Neural cell (in vitro differentiated cells): ENCODE measurements at regions not wholly inside any gene's neighbourhood (a gene's known extent, or its start where the extent isn't known, plus 50 kb on each side); places are given as distances from the start of the nearest gene placed in this dataset.

Source experiments
- CTCF ChIP-seq: fragments of 450-650 bp; IDR thresholded peaks from 2 replicates; pipeline ENCODE4 v1.5.1; 2014; ENCODE audit warnings: antibody characterized with exemption, mild to moderate bottlenecking, moderate library complexity; ENCODE audit not compliant: poor library complexity, severe bottlenecking
- EP300 ChIP-seq: fragments of 450-650 bp; conservative IDR thresholded peaks from 2 replicates; pipeline ENCODE4 v1.6.1; 2014; ENCODE audit warnings: antibody characterized with exemption, mild to moderate bottlenecking, moderate library complexity; ENCODE audit not compliant: poor library complexity, severe bottlenecking
- EZH2 ChIP-seq: fragments of 200-600, 300-800 bp; shearing (Covaris generic), sonication (generic); IDR thresholded peaks from 2 replicates; pipeline ENCODE4 v1.6.1; 2014; ENCODE audit warnings: antibody characterized with exemption, low read length, borderline replicate concordance, mild to moderate bottlenecking; ENCODE audit not compliant: insufficient read depth, poor library complexity, severe bottlenecking
- MXI1 ChIP-seq: fragments of 450-650 bp; conservative IDR thresholded peaks from 2 replicates; pipeline ENCODE4 v1.6.1; 2014; ENCODE audit warnings: antibody characterized with exemption, mild to moderate bottlenecking; ENCODE audit not compliant: poor library complexity, severe bottlenecking
- POLR2AphosphoS5 ChIP-seq: IDR thresholded peaks from 2 replicates; pipeline ENCODE4 v1.6.1; 2012
- RAD21 ChIP-seq: fragments of 450-650 bp; conservative IDR thresholded peaks from 2 replicates; pipeline ENCODE4 v1.6.1; 2014; ENCODE audit warnings: antibody characterized with exemption, mild to moderate bottlenecking, moderate library complexity
- REST ChIP-seq: IDR thresholded peaks from 2 replicates; pipeline ENCODE4 v1.6.1; 2012; ENCODE audit warnings: borderline replicate concordance
- SMC3 ChIP-seq: fragments of 450-650 bp; conservative IDR thresholded peaks from 2 replicates; pipeline ENCODE4 v1.6.1; 2014; ENCODE audit warnings: antibody characterized with exemption, mild to moderate bottlenecking, moderate library complexity; ENCODE audit not compliant: poor library complexity
- TAF1 ChIP-seq: IDR thresholded peaks from 2 replicates; pipeline ENCODE4 v1.6.1; 2012; ENCODE audit warnings: low read depth

- TF ChIP-seq EZH2 (no peak), CTCF (no peak), POLR2AphosphoS5 (no peak), MXI1 (no peak), EP300 (no peak), SMC3 (no peak), TAF1 (no peak), REST (no peak), RAD21 (no peak)
Observed at GRCh38 chr4:177128306-177128705, 181.4 kb upstream of the NEIL3 start.
